Muscle of leg (tissue), 3 donors: ENCODE measurements at regions not wholly inside any gene's neighbourhood (a gene's known extent, or its start where the extent isn't known, plus 50 kb on each side); places are given as distances from the start of the nearest gene placed in this dataset.
"Not testable (repeated sequence)": the region's sequence is repeated elsewhere in the genome, so short reads cannot be mapped to it uniquely, and the experiment has no call there.

Experiments
- DNase-seq: peaks from one replicate; pipeline ENCODE4 v3.0.0; 2013
- H3K27ac ChIP-seq: one replicate; pipeline ENCODE4 v1.5.1; 2013; ENCODE audit warnings: mild to moderate bottlenecking, low read length, control low read depth
- H3K27me3 ChIP-seq: one replicate; pipeline ENCODE4 v1.6.1; 2013; ENCODE audit warnings: low read length; ENCODE audit not compliant: control insufficient read depth, insufficient read depth
- H3K36me3 ChIP-seq: one replicate; pipeline ENCODE4 v1.6.1; 2013; ENCODE audit warnings: low read length; ENCODE audit not compliant: control insufficient read depth, insufficient read depth
- H3K4me1 ChIP-seq: one replicate; pipeline ENCODE4 v1.6.1; 2013; ENCODE audit warnings: low read length; ENCODE audit not compliant: control insufficient read depth, insufficient read depth
- H3K4me3 ChIP-seq: one replicate; pipeline ENCODE4 v1.5.1; 2013; ENCODE audit warnings: low read length, control low read depth
- H3K9me3 ChIP-seq: replicated peaks from 2 replicates; pipeline ENCODE4 v1.6.1; 2013; ENCODE audit warnings: low read depth, low read length; ENCODE audit not compliant: control insufficient read depth
- WGBS: methylation state at CpG from one replicate; pipeline ENCODE4 v1.1.5; 2013; ENCODE audit warnings: missing lambda C conversion rate; ENCODE audit not compliant: insufficient coverage; 5-methylcytosine and 5-hydroxymethylcytosine counted together

DNA sequence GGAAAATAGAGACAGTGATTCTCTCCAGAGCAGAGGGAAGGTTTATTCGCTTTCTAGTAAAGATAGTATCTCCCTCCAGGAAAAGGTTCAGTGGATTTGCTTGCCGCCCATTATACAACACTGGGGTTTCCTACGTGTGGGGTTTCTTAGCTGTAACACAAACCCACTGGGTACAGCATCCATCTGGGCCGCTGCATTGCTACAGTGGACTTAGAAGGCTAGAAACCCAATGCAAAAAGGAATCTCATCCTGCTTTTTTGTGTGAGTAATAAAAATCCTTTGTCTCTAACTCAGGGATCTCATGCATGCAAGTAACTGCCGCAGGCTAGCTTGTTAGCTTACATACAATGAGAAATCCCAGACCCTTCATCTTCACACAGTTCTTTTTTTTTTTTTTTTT, 67.1 kb upstream of the BCL2L14 start:
- Histone ChIP-seq H3K27me3 (no peaks in the 10 kb centered on the region), H3K9me3 (no peaks in the 10 kb centered on the region), H3K4me1 (no peaks in the 10 kb centered on the region), H3K36me3 (no peaks in the 10 kb centered on the region), H3K4me3 (no peak overlapping the region), H3K27ac (no peak overlapping the region)
- WGBS = 60% methylated on average over 1 of the region's 5 CpGs
- no peak for DNase-seq

GRCh38 chr12:12004524-12004923, 66.2 kb upstream of the BCL2L14 start:
- Histone ChIP-seq H3K4me3 (no peak overlapping the region), H3K27ac (no peak overlapping the region), H3K27me3 (no peaks in the 10 kb centered on the region), H3K4me1 (no peaks in the 10 kb centered on the region), H3K36me3 (no peaks in the 10 kb centered on the region), H3K9me3 (no peaks in the 10 kb centered on the region)
- DNase-seq = no peak
- WGBS = 16% methylated on average over 3 of the region's 3 CpGs

- WGBS = 73% methylated on average over 6 of the region's 7 CpGs
- no peak for DNase-seq
- no peak overlapping the region for H3K4me3 ChIP-seq
- H3K36me3 ChIP-seq = no peaks in the 10 kb centered on the region
- peaks cover 17% of the 10 kb centered on the region for H3K4me1 ChIP-seq
- no peaks in the 10 kb centered on the region for H3K27me3 ChIP-seq
- H3K27ac ChIP-seq = no peak overlapping the region
- no peaks in the 10 kb centered on the region for H3K9me3 ChIP-seq
Measured at GRCh38 chr12:12007001-12007712, 63.6 kb upstream of the BCL2L14 start.

GRCh38 chr12:12007713-12008231, 63.0 kb upstream of the BCL2L14 start:
- DNase-seq = no peak
- Histone ChIP-seq H3K27ac (no peak overlapping the region), H3K36me3 (no peaks in the 10 kb centered on the region), H3K27me3 (no peaks in the 10 kb centered on the region), H3K9me3 (no peaks in the 10 kb centered on the region), H3K4me3 (no peak overlapping the region), H3K4me1 (peaks cover 17% of the 10 kb centered on the region)
- WGBS = 89% methylated on average over 9 of the region's 9 CpGs

DNA sequence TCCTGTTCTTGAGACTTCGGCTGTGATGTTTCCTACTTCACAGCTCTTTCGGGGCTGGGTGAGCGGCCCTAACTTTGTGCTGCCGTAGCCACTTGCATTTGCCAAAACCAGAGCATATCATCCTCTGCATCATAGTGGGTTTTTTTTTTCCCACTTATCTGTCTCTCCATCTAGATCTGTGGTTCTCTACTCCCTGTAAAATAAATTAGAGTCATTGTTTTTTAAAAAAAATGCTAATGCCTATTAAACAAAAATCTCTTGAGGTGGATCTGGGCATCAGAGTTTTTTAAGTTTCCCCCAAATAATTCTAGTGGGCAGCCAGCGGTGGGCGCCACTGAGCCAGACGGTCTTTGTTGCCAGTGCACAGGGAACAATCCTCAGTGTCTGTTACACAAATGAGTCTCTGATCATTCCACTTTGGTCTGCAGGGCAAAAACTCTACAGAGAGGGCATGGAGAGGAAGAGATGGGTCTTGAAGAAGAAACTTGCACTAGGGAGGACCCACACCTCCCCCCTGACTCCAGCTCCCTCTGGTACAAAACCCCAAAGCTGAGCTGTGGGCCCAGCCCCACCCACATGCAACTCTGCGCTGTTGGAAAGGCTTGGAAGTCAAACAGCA, 62.4 kb upstream of the BCL2L14 start:
- Histone ChIP-seq H3K4me3 (no peak overlapping the region), H3K4me1 (peaks cover 17% of the 10 kb centered on the region), H3K27me3 (no peaks in the 10 kb centered on the region), H3K27ac (no peak overlapping the region), H3K9me3 (no peaks in the 10 kb centered on the region), H3K36me3 (no peaks in the 10 kb centered on the region)
- WGBS = 60% methylated on average over 3 of the region's 8 CpGs
- no peak for DNase-seq

GRCh38 chr12:12008931-12009611, 61.7 kb upstream of the BCL2L14 start:
- no peak overlapping the region for H3K4me3 ChIP-seq
- 68% methylated on average over 5 of the region's 13 CpGs for WGBS
- no peaks in the 10 kb centered on the region for H3K27me3 ChIP-seq
- peaks cover 17% of the 10 kb centered on the region for H3K4me1 ChIP-seq
- H3K36me3 ChIP-seq = no peaks in the 10 kb centered on the region
- no peaks in the 10 kb centered on the region for H3K9me3 ChIP-seq
- DNase-seq = no peak
- H3K27ac ChIP-seq = no peak overlapping the region

DNA sequence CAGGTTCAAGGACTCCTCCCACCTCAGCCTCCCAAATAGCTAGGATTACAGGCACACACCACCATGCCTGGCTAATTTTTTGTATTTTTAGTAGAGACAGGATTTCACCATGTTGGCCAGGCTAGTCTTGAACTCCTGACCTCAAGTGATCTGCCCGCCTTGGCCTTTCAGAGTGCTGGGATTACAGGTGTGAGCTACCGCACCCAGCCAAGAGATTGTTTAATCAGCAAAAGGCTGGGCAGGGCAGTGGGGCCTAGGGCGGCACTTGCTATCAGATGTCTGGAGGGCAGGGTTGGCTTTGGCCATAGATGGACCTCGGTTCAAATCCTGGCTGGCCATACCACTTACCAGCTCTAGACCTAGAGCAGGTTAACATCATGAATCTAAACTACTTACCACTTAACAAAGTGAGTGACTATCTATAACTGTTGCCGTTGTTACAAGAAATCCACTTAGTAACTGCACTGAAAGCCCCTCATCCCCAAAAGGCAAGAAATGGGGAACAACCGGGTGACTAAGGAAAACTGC, 60.9 kb upstream of the BCL2L14 start:
- Histone ChIP-seq H3K27ac (peak overlapping the region; percentile 20), H3K4me1 (peaks cover 17% of the 10 kb centered on the region)
- 89% methylated on average over 4 of the region's 6 CpGs for WGBS
- H3K27me3 ChIP-seq, DNase-seq, H3K36me3 ChIP-seq, H3K4me3 ChIP-seq, H3K9me3 ChIP-seq: not testable (repeated sequence)

- WGBS = 39% methylated on average over 10 of the region's 18 CpGs
- peaks cover 23% of the 10 kb centered on the region for H3K4me1 ChIP-seq
- H3K27me3 ChIP-seq = no peaks in the 10 kb centered on the region
- no peaks in the 10 kb centered on the region for H3K36me3 ChIP-seq
- DNase-seq = peak; percentile 85
- H3K9me3 ChIP-seq = no peaks in the 10 kb centered on the region
- H3K4me3 ChIP-seq = no peak overlapping the region
- H3K27ac ChIP-seq = peak overlapping the region; percentile 29
Measured at GRCh38 chr12:12010277-12011039, 60.3 kb upstream of the BCL2L14 start.

DNA sequence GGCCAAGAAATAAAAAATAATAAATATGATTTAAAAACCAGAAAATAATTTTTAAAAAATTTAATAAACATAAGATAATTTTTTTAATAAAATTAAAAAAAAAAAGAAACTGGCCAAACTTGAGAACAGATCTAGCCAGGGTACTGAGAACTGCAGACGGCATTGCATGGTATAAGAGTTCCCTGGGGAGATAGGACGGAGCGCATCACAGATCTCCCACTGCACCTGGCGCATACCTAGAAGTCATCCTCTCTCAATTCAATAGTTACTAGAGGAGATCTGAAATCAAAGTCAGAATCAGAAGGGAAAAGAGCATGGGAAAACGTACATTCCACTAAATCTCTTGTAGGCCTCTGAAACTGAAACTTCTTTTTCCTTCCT, 58.9 kb upstream of the BCL2L14 start:
- peaks cover 34% of the 10 kb centered on the region for H3K4me1 ChIP-seq
- H3K36me3 ChIP-seq = no peaks in the 10 kb centered on the region
- H3K4me3 ChIP-seq = no peak overlapping the region
- H3K27me3 ChIP-seq = no peaks in the 10 kb centered on the region
- no peak for DNase-seq
- 100% methylated on average over 1 of the region's 5 CpGs for WGBS
- H3K9me3 ChIP-seq = no peaks in the 10 kb centered on the region
- H3K27ac ChIP-seq = no peak overlapping the region
